Tibial nerve (tissue), 4 donors: ENCODE measurements at regions not wholly inside any gene's neighbourhood (a gene's known extent, or its start where the extent isn't known, plus 50 kb on each side); places are given as distances from the start of the nearest gene placed in this dataset.

Experiments used
- CTCF ChIP-seq, 5 experiments: fragments of 200-600 bp in 3 of 5; fragments of 450-650 bp in 2 of 5; sonication (generic) in 3 of 5; IDR thresholded peaks; one replicate each; pipeline ENCODE4 v1.5.1; 2016 to 2019; ENCODE audit warnings: antibody characterized with exemption in 5 of 5, mild to moderate bottlenecking in 3 of 5, moderate library complexity in 2 of 5
- EP300 ChIP-seq, 2 donors: sonication (generic); formaldehyde crosslinking; IDR thresholded peaks; one replicate each; pipeline ENCODE4 v1.6.1; 2017; ENCODE audit warnings: antibody characterized with exemption in 2 of 2, mild to moderate bottlenecking in 1 of 2

- TF ChIP-seq EP300 (IDR thresholded peaks at IDR 0.05) (no peak), CTCF (IDR thresholded peaks at IDR 0.05) (no peak)
These were observed 339.2 kb downstream of the RNF144A start for GRCh38 chr2:7256377-7256776.
